Sigmoid colon (tissue), 4 donors: ENCODE measurements at regions not wholly inside any gene's neighbourhood (a gene's known extent, or its start where the extent isn't known, plus 50 kb on each side); places are given as distances from the start of the nearest gene placed in this dataset.

Experiments
- EP300 ChIP-seq, 4 donors: sonication (generic); formaldehyde crosslinking; IDR thresholded peaks; one replicate each; pipeline ENCODE4 v1.6.1; 2017; ENCODE audit warnings: antibody characterized with exemption in 4 of 4
- TF ChIP-seq, protein P1 (sequence below), 4 experiments: fragments of 450-650 bp in 3 of 4; fragments of 200-600 bp in 1 of 4; IDR thresholded peaks; one replicate each; pipeline ENCODE4 v1.5.1; 2016 to 2019; ENCODE audit warnings: antibody characterized with exemption in 4 of 4, mild to moderate bottlenecking in 3 of 4, moderate library complexity in 2 of 4

DNA sequence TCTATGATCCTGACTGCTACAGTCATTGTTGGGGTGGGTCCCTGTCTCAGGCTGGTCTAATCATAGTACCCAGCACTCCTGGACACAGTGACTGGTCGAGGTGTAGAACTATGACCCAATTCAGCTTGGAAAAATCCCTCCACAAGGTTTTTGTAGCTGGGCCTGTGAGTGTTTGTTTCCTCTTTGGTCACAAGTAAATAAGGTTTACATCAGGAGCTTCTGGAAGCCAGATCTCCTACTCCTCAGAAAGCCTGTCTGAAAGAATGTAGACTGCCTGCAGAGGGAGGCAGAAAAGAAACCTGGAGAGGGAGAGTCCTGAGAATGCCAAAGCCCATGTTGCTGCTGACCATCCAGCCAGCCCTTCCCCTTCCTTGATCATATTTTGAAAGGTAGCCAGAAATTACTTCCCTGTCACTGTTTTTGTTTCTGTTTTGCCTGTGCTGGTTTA lies 123.2 kb downstream of the RAP2B start:
- TF ChIP-seq EP300 (IDR thresholded peaks at IDR 0.05), result no peak
- TF ChIP-seq, protein P1, sequence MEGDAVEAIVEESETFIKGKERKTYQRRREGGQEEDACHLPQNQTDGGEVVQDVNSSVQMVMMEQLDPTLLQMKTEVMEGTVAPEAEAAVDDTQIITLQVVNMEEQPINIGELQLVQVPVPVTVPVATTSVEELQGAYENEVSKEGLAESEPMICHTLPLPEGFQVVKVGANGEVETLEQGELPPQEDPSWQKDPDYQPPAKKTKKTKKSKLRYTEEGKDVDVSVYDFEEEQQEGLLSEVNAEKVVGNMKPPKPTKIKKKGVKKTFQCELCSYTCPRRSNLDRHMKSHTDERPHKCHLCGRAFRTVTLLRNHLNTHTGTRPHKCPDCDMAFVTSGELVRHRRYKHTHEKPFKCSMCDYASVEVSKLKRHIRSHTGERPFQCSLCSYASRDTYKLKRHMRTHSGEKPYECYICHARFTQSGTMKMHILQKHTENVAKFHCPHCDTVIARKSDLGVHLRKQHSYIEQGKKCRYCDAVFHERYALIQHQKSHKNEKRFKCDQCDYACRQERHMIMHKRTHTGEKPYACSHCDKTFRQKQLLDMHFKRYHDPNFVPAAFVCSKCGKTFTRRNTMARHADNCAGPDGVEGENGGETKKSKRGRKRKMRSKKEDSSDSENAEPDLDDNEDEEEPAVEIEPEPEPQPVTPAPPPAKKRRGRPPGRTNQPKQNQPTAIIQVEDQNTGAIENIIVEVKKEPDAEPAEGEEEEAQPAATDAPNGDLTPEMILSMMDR (IDR thresholded peaks at IDR 0.05), result no peak
